ENCODE measurements at regions not wholly inside any gene's neighbourhood (a gene's known extent, or its start where the extent isn't known, plus 50 kb on each side); places are given as distances from the start of the nearest gene placed in this dataset.
"Not testable (repeated sequence)": the region's sequence is repeated elsewhere in the genome, so short reads cannot be mapped to it uniquely, and the experiment has no call there.

DNA sequence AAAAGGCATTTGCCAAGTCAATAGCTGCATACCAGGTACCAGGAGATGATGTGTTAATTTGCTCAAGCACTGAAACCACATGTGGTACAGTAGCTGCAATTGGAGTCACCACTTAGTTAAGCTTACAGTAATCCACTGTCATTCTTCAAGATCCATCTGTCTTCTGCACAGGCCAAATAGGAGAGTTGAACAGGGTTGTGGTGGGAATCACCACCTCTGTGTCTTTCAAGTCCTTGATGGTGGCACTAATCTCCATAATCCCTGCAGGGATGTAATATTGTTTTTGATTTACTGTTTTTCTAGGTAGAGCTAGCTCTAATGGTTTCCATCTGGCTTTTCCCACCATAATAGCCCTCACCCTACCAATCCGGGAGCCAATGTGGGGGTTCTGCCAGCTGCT, 91.9 kb downstream of the FCRL5 start:
- no peak for TF ChIP-seq EZH2phosphoT487 (IDR thresholded peaks at IDR 0.05; ENCODE audit: insufficient read depth, low read depth)
- no peak for TF ChIP-seq EZH2 (IDR thresholded peaks at IDR 0.05; ENCODE audit: insufficient read depth, poor library complexity, severe bottlenecking)
- no peaks in the 10 kb centered on the region for H4K20me1 ChIP-seq (ENCODE audit: insufficient read depth)
- no peak overlapping the region for H3K27ac ChIP-seq
- no peaks in the 10 kb centered on the region for H3K79me2 ChIP-seq (ENCODE audit: insufficient read depth)
- H3K4me2 ChIP-seq (ENCODE audit: unreplicated experiment): no peak overlapping the region
- H2AFZ ChIP-seq: no peak overlapping the region
- no peaks in the 10 kb centered on the region for H3K36me3 ChIP-seq (ENCODE audit: low read depth)
- no peaks in the 10 kb centered on the region for H3K9me3 ChIP-seq (ENCODE audit: low read depth)
- in situ Hi-C loops (cut with MboI): no loop called here
- no peaks in the 10 kb centered on the region for H3K27me3 ChIP-seq (replicated peaks; ENCODE audit: insufficient read depth)
- no peak overlapping the region for H3K9ac ChIP-seq
- DNase-seq: no peak
- no peaks in the 10 kb centered on the region for H3K4me1 ChIP-seq (ENCODE audit: insufficient read depth)
- 13 to 22% methylated on average over 1 of the region's 1 CpG for WGBS, 2 experiments (ENCODE audit: low coverage in 1 of 2, low lambda C conversion rate in 2 of 2, missing lambda C conversion rate in 2 of 2)
- no peak overlapping the region for H3K4me3 ChIP-seq
- H3K9me2 ChIP-seq (ENCODE audit: insufficient read depth): no peaks in the 10 kb centered on the region
- H3F3A ChIP-seq (ENCODE audit: insufficient read depth): no peaks in the 10 kb centered on the region

DNA sequence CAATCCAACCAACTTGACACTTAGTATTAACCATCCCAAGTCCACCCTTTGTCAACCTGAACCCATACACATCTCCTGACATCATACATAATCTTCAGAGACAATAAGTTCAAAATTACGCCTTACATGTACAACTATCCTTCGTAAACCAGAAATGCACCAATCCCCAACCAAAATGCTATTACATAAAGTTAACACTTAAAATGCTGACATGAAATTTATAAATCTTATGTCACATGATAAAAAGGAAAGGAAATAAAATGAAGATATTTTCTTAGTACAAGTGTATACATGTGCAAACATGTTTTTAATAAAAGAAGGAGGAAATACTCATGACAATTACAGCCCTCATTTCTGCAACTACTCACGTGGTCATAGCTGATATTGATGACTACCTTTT, 95.0 kb downstream of the FCRL5 start:
- H3K79me2 ChIP-seq (ENCODE audit: insufficient read depth): no peaks in the 10 kb centered on the region
- H3K27ac ChIP-seq: no peak overlapping the region
- H3K4me2 ChIP-seq (ENCODE audit: unreplicated experiment): no peak overlapping the region
- no peaks in the 10 kb centered on the region for H3K9me2 ChIP-seq (ENCODE audit: insufficient read depth)
- H3F3A ChIP-seq (ENCODE audit: insufficient read depth): no peaks in the 10 kb centered on the region
- no peaks in the 10 kb centered on the region for H3K36me3 ChIP-seq (ENCODE audit: low read depth)
- no peak overlapping the region for H3K4me3 ChIP-seq
- WGBS, 2 experiments (ENCODE audit: low coverage in 1 of 2, low lambda C conversion rate in 2 of 2, missing lambda C conversion rate in 2 of 2): 35 to 39% methylated on average over 3 of the region's 3 CpGs
- no peaks in the 10 kb centered on the region for H4K20me1 ChIP-seq (ENCODE audit: insufficient read depth)
- no peaks in the 10 kb centered on the region for H3K4me1 ChIP-seq (ENCODE audit: insufficient read depth)
- in situ Hi-C loops (cut with MboI): no loop called here
- no peak for TF ChIP-seq EZH2 (IDR thresholded peaks at IDR 0.05; ENCODE audit: insufficient read depth, poor library complexity, severe bottlenecking)
- DNase-seq: no peak
- H2AFZ ChIP-seq: no peak overlapping the region
- H3K9ac ChIP-seq: no peak overlapping the region
- H3K27me3 ChIP-seq (replicated peaks; ENCODE audit: insufficient read depth): no peaks in the 10 kb centered on the region; the same call in 1 of the 2 replicates
- H3K9me3 ChIP-seq (ENCODE audit: low read depth): no peaks in the 10 kb centered on the region

DNA sequence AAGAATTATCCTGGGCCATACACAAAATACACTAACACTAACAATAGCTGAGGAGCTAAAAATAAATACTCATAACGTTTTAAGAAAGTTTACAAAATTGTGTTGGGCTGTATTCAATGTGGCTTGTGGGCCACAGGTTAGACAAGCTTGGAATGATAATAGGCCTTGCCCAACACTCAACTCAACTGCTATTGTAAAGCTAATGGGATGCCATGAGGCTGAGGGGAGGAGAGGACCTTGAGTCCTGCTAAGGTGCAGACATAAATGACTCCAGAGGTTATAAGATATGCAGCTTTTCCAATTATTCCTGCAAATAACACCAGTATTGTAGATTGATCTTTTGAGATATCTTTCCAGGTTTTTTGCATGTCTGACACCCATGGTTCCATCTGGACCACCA, 97.0 kb downstream of the FCRL5 start:
- no peak overlapping the region for H3K4me3 ChIP-seq
- no peaks in the 10 kb centered on the region; the same call in 1 of the 2 replicates for H3K27me3 ChIP-seq (replicated peaks; ENCODE audit: insufficient read depth)
- no peaks in the 10 kb centered on the region for H3K4me1 ChIP-seq (ENCODE audit: insufficient read depth)
- no peak overlapping the region for H3K9ac ChIP-seq
- no peaks in the 10 kb centered on the region for H3K79me2 ChIP-seq (ENCODE audit: insufficient read depth)
- no peak for DNase-seq
- H3F3A ChIP-seq (ENCODE audit: insufficient read depth): no peaks in the 10 kb centered on the region
- in situ Hi-C loops (cut with MboI): no loop called here
- H2AFZ ChIP-seq: no peak overlapping the region
- WGBS, 2 experiments (ENCODE audit: low coverage in 1 of 2, low lambda C conversion rate in 2 of 2, missing lambda C conversion rate in 2 of 2): 0 to 3% methylated on average over 1 of the region's 1 CpG
- no peak overlapping the region for H3K27ac ChIP-seq
- H3K36me3 ChIP-seq (ENCODE audit: low read depth): no peaks in the 10 kb centered on the region
- H3K9me3 ChIP-seq (ENCODE audit: low read depth): no peaks in the 10 kb centered on the region
- no peak for TF ChIP-seq EZH2phosphoT487 (IDR thresholded peaks at IDR 0.05; ENCODE audit: insufficient read depth, low read depth)
- no peak for TF ChIP-seq EZH2 (IDR thresholded peaks at IDR 0.05; ENCODE audit: insufficient read depth, poor library complexity, severe bottlenecking)
- H4K20me1 ChIP-seq (ENCODE audit: insufficient read depth): no peaks in the 10 kb centered on the region
- no peaks in the 10 kb centered on the region for H3K9me2 ChIP-seq (ENCODE audit: insufficient read depth)
- H3K4me2 ChIP-seq (ENCODE audit: unreplicated experiment): no peak overlapping the region

DNA sequence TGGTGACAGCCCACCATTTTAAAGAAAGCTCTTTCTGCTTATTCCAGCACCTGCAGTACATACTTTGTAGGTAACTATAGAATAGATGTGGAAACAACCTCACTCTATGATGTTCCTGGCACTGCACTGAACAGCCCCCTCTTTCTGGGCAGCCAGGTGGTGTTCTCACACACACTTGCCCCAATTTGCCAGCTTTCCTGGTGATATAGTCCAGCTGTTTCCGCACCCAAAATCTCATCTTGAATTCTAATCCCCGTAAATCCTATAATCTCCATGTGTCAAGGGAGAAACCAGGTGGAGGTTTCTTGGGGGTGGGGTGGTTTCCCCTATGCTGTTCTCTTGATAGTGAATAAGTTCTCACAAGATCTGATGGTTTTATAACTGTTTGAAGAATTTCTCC, 102.2 kb downstream of the FCRL5 start:
- peaks cover 6% of the 10 kb centered on the region for H3K27me3 ChIP-seq (replicated peaks; ENCODE audit: insufficient read depth)
- no peaks in the 10 kb centered on the region for H3K79me2 ChIP-seq (ENCODE audit: insufficient read depth)
- H3F3A ChIP-seq (ENCODE audit: insufficient read depth): no peaks in the 10 kb centered on the region
- H3K36me3 ChIP-seq (ENCODE audit: low read depth): no peaks in the 10 kb centered on the region
- H3K4me3 ChIP-seq: no peak overlapping the region
- H4K20me1 ChIP-seq (ENCODE audit: insufficient read depth): no peaks in the 10 kb centered on the region
- no peaks in the 10 kb centered on the region for H3K9me2 ChIP-seq (ENCODE audit: insufficient read depth)
- WGBS, 2 experiments (ENCODE audit: low coverage in 1 of 2, low lambda C conversion rate in 2 of 2, missing lambda C conversion rate in 2 of 2): 70 to 78% methylated on average over 2 of the region's 2 CpGs
- H2AFZ ChIP-seq: no peak overlapping the region
- no peak for DNase-seq
- in situ Hi-C loops (cut with MboI): no loop called here
- no peak overlapping the region for H3K9ac ChIP-seq
- H3K4me2 ChIP-seq (ENCODE audit: unreplicated experiment): no peak overlapping the region
- no peak overlapping the region for H3K27ac ChIP-seq
- H3K4me1 ChIP-seq (ENCODE audit: insufficient read depth): no peaks in the 10 kb centered on the region
- TF ChIP-seq EZH2 (IDR thresholded peaks at IDR 0.05; ENCODE audit: insufficient read depth, poor library complexity, severe bottlenecking) (no peak), EZH2phosphoT487 (IDR thresholded peaks at IDR 0.05; ENCODE audit: insufficient read depth, low read depth) (no peak)
- H3K9me3 ChIP-seq (ENCODE audit: low read depth): no peaks in the 10 kb centered on the region

DNA sequence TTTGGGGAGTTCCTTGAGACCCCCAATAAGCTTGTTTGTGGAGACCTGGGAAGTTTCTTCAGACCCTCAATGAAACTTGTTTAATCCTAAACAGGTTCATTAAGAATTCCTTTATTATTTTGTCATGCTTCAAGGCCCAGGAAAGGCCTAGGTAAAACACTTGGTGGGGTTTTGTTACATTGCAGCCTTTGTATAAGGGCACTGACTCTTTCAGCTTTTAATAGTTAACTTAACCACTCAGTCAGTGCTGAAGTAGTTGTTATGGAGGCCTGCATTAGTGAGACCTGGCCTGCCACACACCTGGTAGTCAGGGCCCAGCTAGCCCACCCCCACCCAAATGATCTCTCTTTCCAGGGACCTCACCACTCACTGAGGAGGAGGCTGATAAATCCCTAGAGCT, 103.7 kb downstream of the FCRL5 start:
- Histone ChIP-seq H3K27ac (no peak overlapping the region), H3K36me3 (ENCODE audit: low read depth) (no peaks in the 10 kb centered on the region), H3K79me2 (ENCODE audit: insufficient read depth) (no peaks in the 10 kb centered on the region), H3F3A (ENCODE audit: insufficient read depth) (no peaks in the 10 kb centered on the region), H3K9ac (no peak overlapping the region), H3K27me3 (replicated peaks; ENCODE audit: insufficient read depth) (peaks cover 6% of the 10 kb centered on the region), H4K20me1 (ENCODE audit: insufficient read depth) (no peaks in the 10 kb centered on the region), H3K4me2 (ENCODE audit: unreplicated experiment) (no peak overlapping the region), H3K4me1 (ENCODE audit: insufficient read depth) (no peaks in the 10 kb centered on the region), H3K9me3 (ENCODE audit: low read depth) (no peaks in the 10 kb centered on the region), H2AFZ (no peak overlapping the region), H3K4me3 (no peak overlapping the region), H3K9me2 (ENCODE audit: insufficient read depth) (no peaks in the 10 kb centered on the region)
- no peak for DNase-seq
- TF ChIP-seq EZH2phosphoT487 (IDR thresholded peaks at IDR 0.05; ENCODE audit: insufficient read depth, low read depth) (no peak), EZH2 (IDR thresholded peaks at IDR 0.05; ENCODE audit: insufficient read depth, poor library complexity, severe bottlenecking) (no peak)
- in situ Hi-C loops (cut with MboI): no loop called here

DNA sequence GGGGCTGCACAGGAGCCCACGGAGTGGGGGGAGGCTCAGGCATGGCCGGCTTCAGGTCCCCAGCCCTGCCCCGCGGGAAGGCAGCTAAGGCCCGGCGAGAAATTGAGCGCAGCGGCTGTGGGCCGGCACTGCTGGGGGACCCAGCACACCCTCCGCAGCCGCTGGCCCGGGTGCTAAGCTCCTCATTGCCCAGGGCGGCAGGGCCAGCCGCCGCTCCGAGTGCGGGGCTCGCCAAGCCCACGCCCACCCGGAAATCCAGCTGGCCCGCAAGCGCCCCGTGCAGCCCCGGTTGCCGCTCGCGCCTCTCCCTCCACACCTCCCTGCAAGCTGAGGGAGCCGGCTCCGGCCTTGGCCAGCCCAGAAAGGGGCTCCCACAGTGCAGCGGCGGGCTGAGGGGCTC, 106.0 kb downstream of the FCRL5 start:
- H3K9me2 ChIP-seq (ENCODE audit: insufficient read depth); H3K4me3 ChIP-seq; H3F3A ChIP-seq (ENCODE audit: insufficient read depth); H3K36me3 ChIP-seq (ENCODE audit: low read depth); H2AFZ ChIP-seq; H3K27ac ChIP-seq; DNase-seq; H4K20me1 ChIP-seq (ENCODE audit: insufficient read depth); H3K79me2 ChIP-seq (ENCODE audit: insufficient read depth); H3K4me1 ChIP-seq (ENCODE audit: insufficient read depth); H3K9me3 ChIP-seq (ENCODE audit: low read depth); in situ Hi-C loops (cut with MboI); H3K4me2 ChIP-seq (ENCODE audit: unreplicated experiment); H3K27me3 ChIP-seq (replicated peaks; ENCODE audit: insufficient read depth); H3K9ac ChIP-seq: not testable (repeated sequence)
- WGBS, 2 experiments (ENCODE audit: low coverage in 1 of 2, low lambda C conversion rate in 2 of 2, missing lambda C conversion rate in 2 of 2): 83 to 90% methylated on average over 15 to 29 of the region's 31 CpGs

DNA sequence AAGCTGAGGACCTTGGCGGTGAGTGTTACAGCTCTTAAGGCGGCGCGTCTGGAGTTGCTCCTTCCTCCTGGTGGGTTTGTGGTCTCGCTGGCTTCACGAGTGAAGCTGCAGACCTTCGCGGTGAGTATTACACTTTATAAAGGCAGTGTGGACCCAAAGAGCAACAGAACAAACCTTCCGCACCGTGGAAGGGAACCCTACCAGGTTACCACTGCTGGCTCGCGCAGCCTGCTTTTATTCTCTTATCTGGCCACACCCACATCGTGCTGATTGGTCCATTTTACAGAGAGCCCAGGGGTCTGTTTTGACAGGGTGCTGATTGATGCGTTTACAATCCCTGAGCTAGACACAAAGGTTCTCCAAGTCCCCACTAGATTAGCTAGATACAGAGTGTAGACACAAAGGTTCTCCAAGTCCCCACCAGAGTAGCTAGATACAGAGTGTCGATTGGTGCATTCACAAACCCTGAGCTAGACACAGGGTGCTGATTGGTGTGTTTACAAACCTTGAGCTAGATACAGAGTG, 106.6 kb downstream of the FCRL5 start:
- DNase-seq; H3K79me2 ChIP-seq (ENCODE audit: insufficient read depth); H3K4me3 ChIP-seq; H3K27ac ChIP-seq; in situ Hi-C loops (cut with MboI); H3K4me1 ChIP-seq (ENCODE audit: insufficient read depth); H3K27me3 ChIP-seq (replicated peaks; ENCODE audit: insufficient read depth); H3K9me3 ChIP-seq (ENCODE audit: low read depth); H4K20me1 ChIP-seq (ENCODE audit: insufficient read depth); H3F3A ChIP-seq (ENCODE audit: insufficient read depth); H3K4me2 ChIP-seq (ENCODE audit: unreplicated experiment); H3K9me2 ChIP-seq (ENCODE audit: insufficient read depth); H2AFZ ChIP-seq; H3K36me3 ChIP-seq (ENCODE audit: low read depth); H3K9ac ChIP-seq: not testable (repeated sequence)
- 76 to 83% methylated on average over 15 of the region's 15 CpGs for WGBS, 2 experiments (ENCODE audit: low coverage in 1 of 2, low lambda C conversion rate in 2 of 2, missing lambda C conversion rate in 2 of 2)
